ENCODE measurements at regions not wholly inside any gene's neighbourhood (a gene's known extent, or its start where the extent isn't known, plus 50 kb on each side); places are given as distances from the start of the nearest gene placed in this dataset.

- no peak overlapping the region for H3K4me3 ChIP-seq (ENCODE audit: low read depth, low read length)
- no peak for TF ChIP-seq CTCF (IDR thresholded peaks at IDR 0.05; ENCODE audit: low read depth, low read length, missing control alignments)
- no peak for DNase-seq (ENCODE audit: low read depth)
- in situ Hi-C loops (cut with HindIII; ENCODE audit: low sequenced_read_pairs), result no loop called here
Observed at GRCh38 chr18:78292618-78293380, 686.8 kb upstream of the SALL3 start.

- in situ Hi-C loops (cut with HindIII; ENCODE audit: low sequenced_read_pairs), result no loop called here
- H3K4me3 ChIP-seq (ENCODE audit: low read depth, low read length), result no peak overlapping the region
Observed at GRCh38 chr18:78293540-78293939, 686.1 kb upstream of the SALL3 start.

GRCh38 chr18:78293940-78294541 lies 685.6 kb upstream of the SALL3 start:
- no peak for DNase-seq (ENCODE audit: low read depth)
- in situ Hi-C loops (cut with HindIII; ENCODE audit: low sequenced_read_pairs), result no loop called here
- TF ChIP-seq CTCF (IDR thresholded peaks at IDR 0.05; ENCODE audit: low read depth, low read length, missing control alignments), result no peak
- H3K4me3 ChIP-seq (ENCODE audit: low read depth, low read length), result no peak overlapping the region

More at GRCh38 chr18:78293540-78293939, 686.1 kb upstream of the SALL3 start:
- DNase-seq (ENCODE audit: low read depth), result no peak
- no peak for TF ChIP-seq CTCF (IDR thresholded peaks at IDR 0.05; ENCODE audit: low read depth, low read length, missing control alignments)

- DNase-seq (ENCODE audit: low read depth), result no peak
- no peak overlapping the region for H3K4me3 ChIP-seq (ENCODE audit: low read depth, low read length)
- in situ Hi-C loops (cut with HindIII; ENCODE audit: low sequenced_read_pairs), result no loop called here
- TF ChIP-seq CTCF (IDR thresholded peaks at IDR 0.05; ENCODE audit: low read depth, low read length, missing control alignments), result no peak
Observed at GRCh38 chr18:78295262-78295661, 684.4 kb upstream of the SALL3 start.

GRCh38 chr18:78296166-78296565 lies 683.5 kb upstream of the SALL3 start:
- no peak for DNase-seq (ENCODE audit: low read depth)
- in situ Hi-C loops (cut with HindIII; ENCODE audit: low sequenced_read_pairs), result no loop called here
- TF ChIP-seq CTCF (IDR thresholded peaks at IDR 0.05; ENCODE audit: low read depth, low read length, missing control alignments), result no peak
- no peak overlapping the region for H3K4me3 ChIP-seq (ENCODE audit: low read depth, low read length)

GRCh38 chr18:78297048-78297447 lies 682.6 kb upstream of the SALL3 start:
- DNase-seq (ENCODE audit: low read depth), result no peak
- no peak overlapping the region for H3K4me3 ChIP-seq (ENCODE audit: low read depth, low read length)
- TF ChIP-seq CTCF (IDR thresholded peaks at IDR 0.05; ENCODE audit: low read depth, low read length, missing control alignments), result no peak
- in situ Hi-C loops (cut with HindIII; ENCODE audit: low sequenced_read_pairs), result no loop called here

All from astrocyte of the cerebellum (primary cell).